Left renal cortex interstitium (tissue), 4 donors: ENCODE measurements at regions not wholly inside any gene's neighbourhood (a gene's known extent, or its start where the extent isn't known, plus 50 kb on each side); places are given as distances from the start of the nearest gene placed in this dataset.
"Not testable (repeated sequence)": the region's sequence is repeated elsewhere in the genome, so short reads cannot be mapped to it uniquely, and the experiment has no call there.

Experiments
- DNase-seq, 4 donors: peaks; one replicate each; pipeline ENCODE4 v3.0.0-alpha.2; 2013; ENCODE audit warnings: low read depth in 4 of 4, low spot score in 2 of 4, missing footprints in 1 of 4

DNA sequence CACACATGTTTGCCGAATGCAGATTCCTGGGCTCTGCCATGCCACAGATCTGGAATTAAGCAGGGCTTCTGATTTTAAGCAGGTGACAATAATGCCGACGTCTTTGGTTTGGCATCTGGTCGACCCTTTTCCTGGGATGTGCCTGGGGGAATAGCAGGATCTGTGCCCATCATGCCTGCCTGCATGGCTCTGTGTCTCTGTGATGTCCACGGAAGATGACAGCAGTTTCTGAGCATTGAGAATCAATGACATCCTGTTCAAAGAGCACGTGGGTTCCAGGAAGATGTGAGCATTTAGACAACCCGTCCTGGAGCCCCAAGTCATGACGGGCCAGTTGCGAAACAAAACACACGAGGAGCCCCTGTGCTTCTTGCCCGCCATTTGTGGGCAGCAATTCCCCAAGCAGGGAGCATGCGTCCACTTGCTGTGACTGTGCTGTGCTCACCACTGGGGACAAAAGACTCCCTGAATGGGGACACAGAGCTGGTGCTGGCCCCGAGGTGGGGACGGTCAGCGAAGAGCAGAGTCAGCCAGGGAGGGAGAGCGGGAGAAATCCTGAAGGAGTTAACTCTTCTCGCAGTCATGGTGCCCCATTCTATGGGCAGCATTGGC lies 110.1 kb downstream of the ERMARD start:
- no peak for DNase-seq

DNA sequence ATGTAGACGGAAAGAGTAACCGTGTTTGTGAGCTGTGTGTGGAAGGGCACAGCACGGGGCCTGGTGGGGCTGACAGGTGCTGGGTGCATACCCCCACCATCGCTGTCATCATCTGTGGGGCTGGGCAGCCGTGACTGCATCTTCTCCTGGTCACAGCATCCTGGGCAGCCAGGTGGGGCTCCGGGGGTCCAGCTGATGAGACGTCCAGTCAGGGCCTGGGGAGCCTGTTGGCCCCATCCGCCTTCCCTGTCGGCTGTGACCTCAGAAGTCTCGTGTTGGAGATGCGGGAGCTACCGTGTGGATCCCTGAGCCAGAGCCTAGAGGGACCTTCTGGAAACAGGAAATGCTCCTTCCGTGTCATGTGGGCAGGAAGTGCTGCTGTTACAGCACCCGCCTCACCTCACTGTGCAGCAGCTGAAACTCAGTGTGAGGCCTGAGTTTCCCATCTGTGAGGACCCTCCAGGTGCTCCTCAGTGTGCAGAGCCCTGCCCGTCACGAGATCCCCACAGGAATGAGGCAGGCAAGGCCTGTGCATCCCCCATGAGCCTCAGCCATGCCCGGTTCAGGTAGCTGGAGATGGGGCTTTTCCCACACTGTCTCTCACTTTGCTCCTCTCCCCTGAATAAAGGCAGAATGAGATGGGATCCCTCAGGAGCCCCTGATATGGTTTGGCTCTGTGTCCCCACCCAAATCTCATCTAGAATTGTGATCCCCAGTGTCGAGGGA lies 108.7 kb downstream of the ERMARD start:
- DNase-seq = no peak

DNA sequence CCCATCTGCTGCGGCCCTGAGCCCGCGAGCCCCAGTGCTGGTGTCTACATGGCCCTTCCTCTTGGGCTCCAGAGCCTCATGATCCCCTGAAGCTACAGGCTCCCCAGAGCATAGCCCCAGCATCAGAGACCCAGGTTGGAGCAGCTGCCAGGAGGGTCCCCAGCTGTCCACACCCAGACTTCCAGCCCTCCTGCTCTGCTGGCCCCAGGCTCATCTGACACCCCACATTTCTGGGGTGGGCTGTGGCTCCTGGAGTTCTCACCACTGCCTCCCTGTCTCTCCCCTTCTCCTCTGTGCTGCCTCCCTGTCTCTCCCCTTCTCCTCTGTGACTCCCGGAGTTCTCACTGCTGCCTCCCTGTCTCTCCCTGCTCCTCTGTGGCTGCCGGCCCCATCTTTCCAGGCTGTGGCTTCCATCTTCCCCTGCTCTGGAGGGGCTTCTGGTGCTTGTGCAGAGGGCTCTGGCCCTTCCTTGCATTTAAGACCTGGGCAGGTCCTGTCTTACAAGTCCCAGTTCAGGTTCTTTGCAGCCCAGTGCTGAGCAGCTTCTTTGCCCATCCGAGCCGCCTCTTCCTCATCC lies 108.1 kb downstream of the ERMARD start:
- DNase-seq = no peak

DNA sequence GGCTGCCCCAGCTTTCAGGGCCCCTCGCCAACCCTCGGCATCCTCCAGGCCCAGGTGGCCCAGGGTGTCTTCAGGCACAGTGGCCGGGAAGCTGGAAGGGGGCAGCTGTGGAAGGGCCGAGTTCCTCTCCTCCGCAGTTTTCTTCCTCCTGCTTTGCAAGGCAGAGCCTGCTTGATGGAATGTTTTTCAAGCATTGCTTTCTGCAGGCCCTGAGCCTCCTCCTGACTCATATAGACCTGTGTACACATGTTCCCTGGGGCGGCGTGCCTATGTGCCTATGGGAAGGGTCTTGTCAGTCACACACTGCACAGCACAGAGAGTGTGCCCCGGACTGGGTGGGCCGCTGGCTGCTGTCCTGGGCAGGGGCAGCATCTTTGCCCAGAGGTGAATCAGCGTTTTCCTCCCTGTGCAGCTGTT lies 107.5 kb downstream of the ERMARD start:
- no peak for DNase-seq

DNA sequence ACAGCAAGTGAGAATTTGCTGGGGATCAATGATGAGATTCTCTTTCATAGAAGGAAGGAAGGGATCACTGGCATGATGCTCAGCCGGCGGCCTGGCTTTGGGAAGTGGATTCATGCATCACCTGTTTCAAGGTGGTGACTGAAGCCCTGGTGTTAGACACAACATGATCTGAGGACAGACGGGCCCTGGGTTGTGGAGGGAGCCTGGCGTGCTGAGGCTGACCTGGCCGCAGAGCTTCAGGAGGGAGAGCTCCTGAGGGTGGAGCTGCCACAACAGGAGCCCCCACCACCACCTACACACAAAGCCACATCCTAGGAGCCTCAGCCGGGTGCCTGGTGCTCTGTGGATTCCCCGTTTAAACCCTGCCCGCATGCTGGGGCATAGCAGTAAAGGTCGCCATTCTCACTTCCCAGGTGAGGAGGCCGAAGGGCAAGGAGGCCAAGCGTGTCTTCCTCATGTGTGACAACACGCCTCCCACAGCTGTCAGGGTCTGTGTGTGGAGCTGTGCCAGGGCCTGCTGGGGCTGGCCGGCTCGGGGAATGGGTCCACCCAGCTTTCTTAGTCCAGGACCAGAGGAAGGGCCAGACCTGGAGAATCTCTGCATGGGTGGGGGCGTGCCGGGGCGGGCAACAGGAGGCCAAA lies 107.0 kb downstream of the ERMARD start:
- no peak for DNase-seq

DNA sequence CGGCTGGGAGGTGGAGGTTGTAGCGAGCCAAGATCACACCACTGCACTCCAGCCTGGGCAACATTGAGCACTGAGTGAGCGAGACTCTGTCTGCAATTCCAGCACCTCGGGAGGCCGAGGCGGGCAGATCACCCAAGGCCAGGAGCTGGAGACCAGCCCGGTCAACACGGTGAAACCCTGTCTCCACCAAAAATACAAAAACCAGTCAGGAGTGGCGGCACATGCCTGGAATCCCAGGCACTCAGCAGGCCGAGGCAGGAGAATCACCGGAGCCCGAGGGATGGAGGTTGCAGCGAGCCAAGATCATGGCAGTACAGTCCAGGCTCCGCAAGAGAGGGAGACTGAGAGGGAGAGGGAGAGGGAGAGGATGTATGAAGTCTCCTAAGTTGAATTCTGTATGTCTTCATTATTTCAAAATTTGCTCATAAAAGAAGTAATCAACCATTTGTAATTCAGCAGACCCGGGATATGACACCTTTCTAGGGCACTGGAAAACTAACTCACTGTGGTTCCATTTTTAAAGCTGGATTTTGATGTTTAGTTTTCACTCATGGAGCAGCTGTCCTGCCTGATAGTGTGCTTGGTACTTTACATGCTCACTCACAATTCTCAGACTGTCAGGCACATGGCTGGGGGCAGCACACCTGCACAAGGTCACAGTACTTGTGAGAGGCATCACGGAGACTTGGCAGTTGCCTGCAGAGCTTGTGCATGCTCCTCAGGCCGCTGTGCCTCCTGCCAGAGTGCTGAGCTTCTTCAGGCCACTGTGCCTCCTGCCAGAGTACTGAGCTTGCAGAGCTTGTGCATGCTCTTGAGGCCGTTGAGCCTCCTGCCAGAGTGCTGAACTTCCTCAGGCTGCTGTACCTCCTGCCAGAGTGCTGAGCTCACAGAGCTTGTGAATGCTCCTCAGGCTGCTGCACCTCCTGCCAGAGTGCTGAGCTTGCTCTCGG lies 106.2 kb downstream of the ERMARD start:
- no peak for DNase-seq

DNA sequence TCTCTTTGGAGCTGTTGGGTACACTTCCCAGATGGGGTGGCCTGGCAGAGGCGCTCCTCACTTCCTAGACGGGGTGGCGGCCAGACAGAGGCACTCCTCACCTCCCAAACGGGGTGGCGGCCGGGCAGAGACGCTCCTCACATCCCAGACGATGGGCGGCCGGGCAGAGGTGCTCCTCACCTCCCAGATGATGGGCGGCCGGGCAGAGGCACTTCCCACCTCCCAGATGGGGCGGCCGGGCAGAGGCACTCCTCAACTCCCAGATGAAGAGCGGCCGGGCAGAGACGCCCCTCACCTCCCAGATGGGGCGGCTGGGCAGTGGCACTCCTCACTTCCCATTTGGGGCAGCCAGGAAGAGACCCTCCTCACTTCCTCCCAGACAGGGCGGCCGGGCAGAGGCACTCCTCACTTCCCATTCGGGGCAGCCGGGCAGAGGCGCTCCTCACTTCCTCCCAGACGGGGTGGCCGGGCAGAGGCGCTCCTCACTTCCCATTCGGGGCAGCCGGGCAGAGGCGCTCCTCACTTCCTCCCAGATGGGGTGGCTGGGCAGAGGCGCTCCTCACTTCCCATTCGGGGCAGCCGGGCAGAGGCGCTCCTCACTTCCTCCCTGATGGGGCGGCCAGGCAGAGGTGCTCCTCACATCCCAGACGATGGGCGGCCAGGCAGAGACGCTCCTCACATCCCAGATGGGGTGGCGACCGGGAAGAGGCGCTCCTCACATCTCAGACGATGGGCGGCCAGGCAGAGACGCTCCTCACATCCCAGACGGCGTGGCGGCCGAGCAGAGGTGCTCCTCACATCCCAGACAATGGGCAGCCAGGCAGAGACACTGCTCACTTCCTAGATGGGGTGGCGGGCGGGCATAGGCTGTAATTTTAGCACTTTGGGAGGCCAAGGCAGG lies 105.3 kb downstream of the ERMARD start:
- DNase-seq = not testable (repeated sequence)

DNA sequence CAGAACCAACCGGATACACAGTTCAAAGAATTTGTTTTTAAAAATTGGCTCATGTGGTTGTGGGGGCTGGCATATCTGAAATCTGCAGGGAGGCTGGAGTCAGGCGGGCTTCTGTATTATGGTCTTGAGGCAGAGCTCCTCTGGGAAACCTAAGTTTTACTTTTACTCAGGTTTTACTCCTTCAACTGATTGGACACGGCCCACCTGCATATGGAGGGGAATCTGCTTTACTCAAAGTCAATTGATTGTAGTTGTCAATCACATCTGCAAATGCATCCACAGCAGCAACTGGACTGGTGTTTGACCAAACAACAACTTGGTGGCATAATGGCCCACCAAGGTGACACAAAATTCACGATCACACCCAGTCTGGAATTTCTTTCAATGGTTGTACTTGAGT lies 103.4 kb downstream of the ERMARD start:
- DNase-seq = no peak

DNA sequence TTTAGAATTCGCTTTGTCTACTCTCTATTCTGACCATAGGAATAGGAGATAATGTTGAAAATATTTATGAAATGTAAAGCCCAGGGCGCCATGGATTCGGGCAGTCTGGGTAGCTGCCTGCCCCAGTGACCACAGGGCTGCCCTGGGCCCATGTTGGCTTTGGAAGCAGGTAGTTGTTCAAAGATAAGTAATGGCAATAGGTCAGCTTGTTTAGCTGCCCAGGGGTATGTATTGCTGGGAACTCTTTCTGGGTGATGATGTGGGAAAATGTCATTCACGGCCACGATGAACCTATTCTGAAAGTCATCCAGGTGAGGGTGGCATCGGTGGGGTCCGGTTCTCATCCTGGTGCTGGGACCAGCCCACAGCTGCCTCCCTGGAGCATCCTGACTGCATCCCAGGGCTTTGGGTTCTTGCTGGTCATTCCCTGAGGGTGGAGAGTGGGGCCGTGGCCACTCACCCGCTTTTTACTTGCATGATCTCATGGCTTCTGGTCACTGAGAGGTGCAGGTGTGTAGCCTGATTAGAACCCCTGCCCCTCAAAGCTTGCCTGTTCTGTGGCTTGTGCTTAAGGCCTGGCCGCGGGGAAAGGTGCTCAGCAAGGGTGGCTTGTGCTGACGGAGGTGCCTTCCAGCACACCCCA lies 102.8 kb downstream of the ERMARD start:
- DNase-seq = no peak

DNA sequence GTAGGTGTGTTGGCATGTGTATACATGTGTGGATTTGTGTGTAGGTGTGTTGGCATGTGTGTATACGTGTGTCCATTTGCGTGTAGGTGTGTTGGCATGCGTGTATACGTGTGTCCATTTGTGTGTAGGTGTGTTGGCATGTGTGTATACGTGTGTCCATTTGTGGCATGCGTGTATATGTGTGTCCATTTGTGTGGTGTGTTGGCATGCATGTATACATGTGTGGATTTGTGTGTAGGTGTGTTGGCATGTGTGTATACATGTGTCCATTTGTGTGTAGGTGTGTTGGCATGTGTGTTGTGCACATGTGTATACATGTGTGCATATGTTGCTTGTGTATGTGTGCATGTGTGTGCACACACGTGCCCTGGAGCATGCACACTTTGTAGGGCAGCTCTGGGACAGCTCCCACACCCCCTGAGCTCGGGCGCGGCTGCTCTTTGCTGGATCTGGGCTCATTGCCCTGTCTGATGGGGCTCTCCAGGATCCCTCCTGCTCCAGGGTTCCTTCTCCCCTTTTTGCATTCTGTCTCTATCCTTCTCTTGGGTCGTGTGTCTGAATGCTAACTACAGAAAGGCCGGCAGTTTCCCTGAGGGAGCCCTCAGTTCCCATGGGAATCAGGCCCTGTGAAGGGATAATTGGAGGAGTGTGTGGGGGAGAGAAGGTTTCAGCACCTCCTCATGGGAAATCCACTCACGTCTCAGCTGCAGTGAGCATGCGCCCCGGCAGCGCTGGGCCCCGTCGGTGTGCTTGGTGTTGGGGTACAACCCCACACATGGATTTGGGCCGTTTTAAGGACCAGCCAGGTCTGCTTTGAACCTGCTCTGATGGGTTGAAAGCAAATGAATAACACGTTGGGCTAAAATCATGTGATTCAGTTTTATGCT lies 102.0 kb downstream of the ERMARD start:
- DNase-seq = no peak

DNA sequence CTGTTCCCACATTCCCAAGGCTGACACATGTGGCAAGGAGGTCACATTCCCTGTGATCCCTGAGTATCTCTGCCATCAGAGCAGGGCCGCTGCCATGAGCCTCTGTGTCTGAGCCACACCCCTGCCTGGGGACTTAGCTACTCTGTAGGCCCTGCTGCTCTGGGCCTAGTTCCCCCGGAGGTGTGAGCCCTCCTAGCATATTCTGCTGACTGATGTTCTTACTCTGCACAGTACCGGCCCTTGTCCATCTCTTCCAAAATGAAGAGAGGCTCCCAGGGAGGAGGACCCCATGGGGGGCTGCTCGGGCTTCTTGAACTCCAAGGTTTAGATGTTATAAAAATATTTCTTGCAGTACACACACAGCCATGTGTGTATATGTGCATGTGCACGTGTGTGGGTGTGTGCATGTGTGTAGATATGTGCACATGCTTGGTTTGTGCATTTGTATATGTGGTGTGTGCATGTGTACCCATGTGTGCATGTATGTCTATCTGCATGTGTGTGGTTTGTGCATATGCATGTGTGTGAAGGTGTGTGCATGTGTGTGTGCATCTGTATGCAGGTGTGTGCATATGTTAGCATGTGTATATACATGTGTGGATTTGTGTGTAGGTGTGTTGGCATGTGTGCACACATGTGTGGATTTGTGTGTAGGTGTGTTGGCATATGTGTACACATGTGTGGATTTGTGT lies 101.2 kb downstream of the ERMARD start:
- DNase-seq = no peak

DNA sequence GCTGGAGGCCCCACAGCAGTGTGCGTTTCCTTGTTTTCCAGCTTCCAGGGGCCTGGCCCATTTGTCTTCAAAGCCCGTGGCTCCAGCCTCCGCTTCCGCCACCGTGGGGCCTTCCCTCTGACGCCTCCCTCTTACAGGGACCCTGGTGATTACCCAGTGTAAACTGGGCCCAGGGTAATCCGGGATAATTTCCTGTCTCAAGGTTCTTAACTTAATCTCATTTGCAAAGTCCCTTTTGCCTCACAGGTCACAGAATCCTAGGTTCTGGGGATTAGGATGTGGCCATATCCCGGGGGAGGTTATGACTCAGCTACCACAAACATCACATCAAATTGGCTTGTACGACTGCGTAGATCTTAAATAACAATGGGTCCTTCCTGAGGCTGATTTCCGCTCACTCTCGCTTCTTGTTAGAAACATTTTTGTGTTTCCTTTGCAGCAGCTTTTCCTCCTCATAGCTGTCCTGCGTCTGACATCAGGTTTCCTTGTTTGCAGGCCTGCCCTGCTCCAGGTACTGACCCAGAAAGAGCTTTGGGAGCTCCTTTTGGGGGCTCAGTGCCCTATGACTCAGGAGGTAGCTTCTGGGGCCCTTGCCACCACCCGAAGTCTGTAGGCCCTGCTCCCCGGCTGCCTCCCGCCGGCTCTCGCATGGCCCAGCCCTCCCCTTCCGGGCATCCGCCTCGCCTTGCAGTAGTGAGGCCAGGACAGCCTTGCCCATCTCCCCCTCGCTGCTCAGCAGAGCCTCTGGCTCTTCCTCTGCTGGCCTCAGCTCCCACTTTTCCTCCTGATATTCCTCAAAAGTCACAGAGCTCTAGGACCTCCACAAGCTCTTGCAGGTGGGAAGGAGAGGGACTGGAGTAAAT lies 100.5 kb downstream of the ERMARD start:
- no peak for DNase-seq

DNA sequence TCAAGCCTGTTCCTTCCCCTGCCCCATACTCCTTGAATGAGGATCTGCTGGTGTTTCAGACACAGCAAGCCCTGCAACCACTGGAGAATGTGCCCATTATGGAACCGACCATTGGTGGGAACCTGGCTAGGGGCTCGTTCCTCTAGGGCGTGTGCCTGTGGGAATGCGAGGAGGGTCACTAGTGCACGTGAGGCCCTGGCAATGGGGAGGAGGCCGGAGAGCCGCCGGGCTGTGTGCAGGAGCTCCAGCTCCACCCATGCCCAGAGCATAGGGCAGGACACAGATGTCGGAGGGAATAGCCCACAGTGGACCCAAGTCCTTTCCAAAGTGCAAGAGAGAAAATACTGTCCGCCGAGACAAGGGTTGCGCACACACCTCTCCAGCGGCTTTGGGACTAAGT lies 99.3 kb downstream of the ERMARD start:
- DNase-seq = no peak

DNA sequence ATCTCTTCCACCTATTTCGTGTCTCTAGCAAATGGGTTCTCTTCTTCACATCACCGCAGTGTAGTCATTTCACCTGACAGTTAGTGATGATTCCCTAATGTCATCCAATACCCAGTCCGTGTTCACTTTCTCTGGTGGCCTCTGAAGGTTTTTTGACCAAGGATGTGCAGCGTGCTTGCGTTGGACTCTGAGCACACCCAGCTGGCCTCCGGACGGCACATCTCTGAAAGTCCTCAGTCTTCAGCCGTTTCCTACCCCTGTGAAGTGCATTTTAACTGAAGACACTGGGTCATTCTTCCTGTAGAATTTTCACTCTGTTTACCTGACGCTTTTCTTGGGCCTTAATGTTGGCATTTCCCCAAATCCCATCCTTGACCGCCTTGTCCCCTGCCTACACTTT lies 98.7 kb downstream of the ERMARD start:
- no peak for DNase-seq

DNA sequence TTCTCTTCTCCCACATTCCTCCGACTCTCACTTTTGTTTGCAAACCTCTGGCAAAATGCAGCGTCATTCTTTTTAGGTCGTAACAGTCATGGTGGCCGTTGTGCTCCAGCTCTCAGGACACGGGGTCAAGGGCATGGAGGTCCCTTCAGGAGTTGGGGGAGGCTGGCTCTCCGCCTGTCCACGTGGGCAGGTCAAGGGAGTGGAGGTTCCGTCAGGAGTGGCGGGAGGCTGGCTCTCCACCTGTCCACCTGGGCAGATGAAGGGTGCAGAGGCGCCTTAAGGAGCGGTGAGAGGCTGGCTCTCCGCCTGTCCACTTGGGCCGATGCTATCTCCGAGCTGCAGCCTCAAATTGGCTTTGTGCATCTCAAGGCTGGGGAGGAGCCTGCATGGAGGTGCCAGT lies 98.0 kb downstream of the ERMARD start:
- DNase-seq = no peak

DNA sequence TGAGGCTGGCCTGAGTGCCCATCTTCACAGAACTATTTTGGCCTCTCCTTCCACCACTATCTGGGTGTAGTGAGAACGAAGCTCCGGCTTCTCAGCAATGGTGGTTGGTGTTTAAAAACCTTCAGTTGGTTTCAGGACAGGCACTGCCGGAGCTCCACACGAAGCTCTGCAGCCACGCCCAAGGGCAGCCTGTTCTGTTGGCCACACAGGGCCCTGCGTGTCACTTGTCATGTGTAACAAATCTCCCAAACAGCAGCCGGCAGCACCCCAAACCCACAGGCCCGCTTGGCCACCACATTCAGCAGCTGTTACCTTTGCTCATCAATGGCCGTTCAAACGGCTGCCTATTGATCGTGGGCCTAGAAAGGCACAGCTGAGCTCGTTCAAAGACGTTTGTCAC lies 97.5 kb downstream of the ERMARD start:
- no peak for DNase-seq

DNA sequence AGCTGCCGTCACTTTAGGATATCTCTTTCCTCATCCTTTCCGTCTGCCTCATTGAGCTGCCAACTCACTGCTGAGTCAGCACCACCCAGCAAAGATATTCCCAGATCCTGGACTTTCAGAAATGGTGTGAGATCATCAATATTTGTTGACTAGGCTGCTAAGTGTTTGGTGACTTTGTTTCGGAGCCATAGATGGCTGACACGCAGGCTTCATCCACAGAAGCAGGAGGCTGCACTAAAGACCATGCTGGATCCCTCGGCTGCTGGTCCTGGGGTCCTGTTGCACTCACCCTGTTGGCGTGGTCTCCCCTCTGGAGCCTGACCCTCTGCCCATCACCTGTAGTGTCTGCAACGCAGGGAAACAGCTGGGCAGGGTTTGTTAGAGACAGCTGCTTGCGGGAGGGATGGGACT lies 96.5 kb downstream of the ERMARD start:
- no peak for DNase-seq
